DOHH2 (cell line): ENCODE measurements at regions not wholly inside any gene's neighbourhood (a gene's known extent, or its start where the extent isn't known, plus 50 kb on each side); places are given as distances from the start of the nearest gene placed in this dataset.

ENCODE experiments used
- H3F3A ChIP-seq: fragments of 200-600 bp; sonication (generic), shearing (Covaris generic); 2 replicates; pipeline ENCODE4 v1.6.0; 2016; ENCODE audit warnings: antibody characterized with exemption, mild to moderate bottlenecking; ENCODE audit not compliant: control insufficient read depth, insufficient read depth
- H3K27ac ChIP-seq: fragments of 200-600 bp; sonication (generic); 2 replicates; pipeline ENCODE4 v1.5.1; 2014; ENCODE audit warnings: low read depth, mild to moderate bottlenecking, low read length, moderate library complexity
- H3K27me3 ChIP-seq: fragments of 200-600 bp; sonication (generic); 2 replicates; pipeline ENCODE4 v1.6.1; 2014; ENCODE audit warnings: mild to moderate bottlenecking, low read length, mixed read lengths; ENCODE audit not compliant: control insufficient read depth
- H3K36me3 ChIP-seq: fragments of 200-600 bp; sonication (generic); 2 replicates; pipeline ENCODE4 v1.6.1; 2014; ENCODE audit warnings: mild to moderate bottlenecking, low read length, moderate library complexity, mixed read lengths; ENCODE audit not compliant: control insufficient read depth
- H3K4me1 ChIP-seq: fragments of 200-600 bp; sonication (generic); 2 replicates; pipeline ENCODE4 v1.6.1; 2014; ENCODE audit warnings: mild to moderate bottlenecking, low read length, mixed read lengths; ENCODE audit not compliant: control insufficient read depth
- H3K4me2 ChIP-seq: fragments of 200-600 bp; sonication (generic); 2 replicates; pipeline ENCODE4 v1.6.0; 2014; ENCODE audit warnings: mild to moderate bottlenecking, low read length, moderate library complexity
- H3K4me3 ChIP-seq: fragments of 200-600 bp; sonication (generic); 2 replicates; pipeline ENCODE4 v1.5.1; 2014; ENCODE audit warnings: mild to moderate bottlenecking, low read length, mixed read lengths
- H3K79me2 ChIP-seq: fragments of 200-600 bp; sonication (generic); 2 replicates; pipeline ENCODE4 v1.6.1; 2014; ENCODE audit warnings: mild to moderate bottlenecking, low read length, mixed read lengths; ENCODE audit not compliant: control insufficient read depth
- H3K9me2 ChIP-seq: fragments of 200-600 bp; sonication (generic); replicated peaks from 2 replicates; pipeline ENCODE4 v1.6.1; 2014; ENCODE audit warnings: mild to moderate bottlenecking, low read length, mixed read lengths; ENCODE audit not compliant: control insufficient read depth
- H3K9me3 ChIP-seq: fragments of 200-600 bp; sonication (generic); 2 replicates; pipeline ENCODE4 v1.6.1; 2014; ENCODE audit warnings: antibody characterized with exemption, low read length, mixed read lengths; ENCODE audit not compliant: control insufficient read depth, insufficient read depth
- H4K20me1 ChIP-seq: fragments of 200-600 bp; sonication (generic); 2 replicates; pipeline ENCODE4 v1.6.0; 2014; ENCODE audit warnings: low read depth, mild to moderate bottlenecking, antibody characterized with exemption, low read length, moderate library complexity; ENCODE audit not compliant: control insufficient read depth, insufficient read depth
- CTCF ChIP-seq: fragments of 200-600 bp; sonication (generic); IDR thresholded peaks from one replicate; pipeline ENCODE4 v1.5.1; 2014; ENCODE audit warnings: antibody characterized with exemption, mild to moderate bottlenecking, low read depth, low read length; ENCODE audit not compliant: poor library complexity, severe bottlenecking
- EZH2phosphoT487 ChIP-seq: fragments of 200-600 bp; sonication (generic); IDR thresholded peaks from 2 replicates; pipeline ENCODE4 v1.6.1; 2017; ENCODE audit warnings: borderline replicate concordance, mild to moderate bottlenecking, antibody characterized with exemption, low read length, moderate library complexity, mixed read lengths

DNA sequence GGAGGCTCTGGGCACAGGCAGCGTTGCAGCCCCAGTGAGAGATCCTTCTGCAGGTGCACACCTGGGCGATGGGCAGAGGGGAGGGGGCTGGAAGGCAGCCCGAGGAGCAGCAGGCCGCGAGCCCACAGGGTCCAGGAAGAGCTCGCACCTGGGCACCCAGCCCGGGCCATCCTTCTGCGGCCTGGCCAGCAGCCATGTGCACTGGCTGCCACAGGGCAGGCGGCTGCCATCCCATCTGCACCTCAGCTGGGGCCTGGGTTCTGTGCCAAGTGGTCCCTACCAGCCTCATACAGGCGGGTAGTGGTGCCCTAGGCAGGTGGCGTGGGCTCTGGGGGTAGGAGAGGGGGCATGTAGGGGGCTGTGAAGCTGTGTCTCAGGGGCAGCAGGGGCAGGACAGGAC, 197.2 kb downstream of the RBFOX3 start:
- TF ChIP-seq EZH2phosphoT487 (no peak), CTCF (no peak)
- Histone ChIP-seq H3F3A (no peaks in the 10 kb centered on the region; the same call in 1 of the 2 replicates), H3K4me3 (no peak overlapping the region), H3K4me1 (no peaks in the 10 kb centered on the region), H4K20me1 (no peaks in the 10 kb centered on the region), H3K9me2 (no peaks in the 10 kb centered on the region), H3K27me3 (no peaks in the 10 kb centered on the region), H3K79me2 (no peaks in the 10 kb centered on the region), H3K27ac (no peak overlapping the region), H3K9me3 (no peaks in the 10 kb centered on the region), H3K36me3 (no peaks in the 10 kb centered on the region), H3K4me2 (no peak overlapping the region)

GRCh38 chr17:79412886-79413390, 197.9 kb downstream of the RBFOX3 start:
- H4K20me1 ChIP-seq: no peaks in the 10 kb centered on the region
- H3K9me2 ChIP-seq: no peaks in the 10 kb centered on the region
- no peak overlapping the region for H3K4me2 ChIP-seq
- H3K79me2 ChIP-seq: no peaks in the 10 kb centered on the region
- no peak overlapping the region for H3K27ac ChIP-seq
- H3F3A ChIP-seq: no peaks in the 10 kb centered on the region; the same call in 1 of the 2 replicates
- H3K4me1 ChIP-seq: no peaks in the 10 kb centered on the region
- TF ChIP-seq CTCF (no peak), EZH2phosphoT487 (no peak)
- H3K4me3 ChIP-seq: no peak overlapping the region
- no peaks in the 10 kb centered on the region for H3K27me3 ChIP-seq
- H3K9me3 ChIP-seq: no peaks in the 10 kb centered on the region
- no peaks in the 10 kb centered on the region for H3K36me3 ChIP-seq

GRCh38 chr17:79412110-79412509, 198.7 kb downstream of the RBFOX3 start:
- H3K79me2 ChIP-seq: no peaks in the 10 kb centered on the region
- no peak overlapping the region for H3K4me3 ChIP-seq
- no peaks in the 10 kb centered on the region for H3K36me3 ChIP-seq
- H3K27me3 ChIP-seq: no peaks in the 10 kb centered on the region
- no peaks in the 10 kb centered on the region for H3K4me1 ChIP-seq
- no peaks in the 10 kb centered on the region for H3K9me3 ChIP-seq
- no peaks in the 10 kb centered on the region for H4K20me1 ChIP-seq
- no peak overlapping the region for H3K27ac ChIP-seq
- H3K9me2 ChIP-seq: no peaks in the 10 kb centered on the region
- TF ChIP-seq CTCF (no peak), EZH2phosphoT487 (no peak)
- no peaks in the 10 kb centered on the region; the same call in 1 of the 2 replicates for H3F3A ChIP-seq
- H3K4me2 ChIP-seq: no peak overlapping the region

DNA sequence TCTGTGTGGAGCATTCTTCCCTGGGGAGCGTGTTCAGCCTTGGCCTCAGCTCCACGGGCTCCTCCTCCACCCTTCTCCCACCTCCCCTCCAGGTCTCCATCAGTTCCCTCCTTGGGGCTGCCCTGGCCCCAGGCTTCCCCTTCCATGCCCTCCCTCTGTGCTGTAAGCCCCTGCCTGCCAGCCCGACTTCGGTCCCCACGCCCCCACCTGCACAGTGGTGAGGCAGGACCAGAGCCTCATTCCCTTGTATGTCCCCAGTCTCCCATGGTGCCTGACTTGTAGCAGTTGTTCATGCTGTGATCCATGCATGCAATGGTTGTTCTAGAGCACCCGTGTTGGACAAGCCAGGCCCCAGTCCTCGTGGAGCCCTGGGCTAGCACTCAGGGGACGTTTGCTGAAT, 199.4 kb downstream of the RBFOX3 start:
- H3K4me3 ChIP-seq: no peak overlapping the region
- no peaks in the 10 kb centered on the region for H3K36me3 ChIP-seq
- H3K9me2 ChIP-seq: no peaks in the 10 kb centered on the region
- TF ChIP-seq EZH2phosphoT487 (no peak), CTCF (no peak)
- H3K4me2 ChIP-seq: no peak overlapping the region
- no peaks in the 10 kb centered on the region for H3K9me3 ChIP-seq
- H3F3A ChIP-seq: no peaks in the 10 kb centered on the region; the same call in 1 of the 2 replicates
- no peak overlapping the region for H3K27ac ChIP-seq
- H4K20me1 ChIP-seq: no peaks in the 10 kb centered on the region
- no peaks in the 10 kb centered on the region for H3K4me1 ChIP-seq
- H3K27me3 ChIP-seq: no peaks in the 10 kb centered on the region
- H3K79me2 ChIP-seq: no peaks in the 10 kb centered on the region
